Loucy (cell line): ENCODE measurements at regions not wholly inside any gene's neighbourhood (a gene's known extent, or its start where the extent isn't known, plus 50 kb on each side); places are given as distances from the start of the nearest gene placed in this dataset.
"Not testable (repeated sequence)": the region's sequence is repeated elsewhere in the genome, so short reads cannot be mapped to it uniquely, and the experiment has no call there.

ENCODE experiments used
- H2AFZ ChIP-seq: fragments of 200-600 bp; sonication (generic); 2 replicates; pipeline ENCODE4 v1.6.0; 2016; ENCODE audit warnings: antibody characterized with exemption, mild to moderate bottlenecking, low read length, moderate library complexity
- H3F3A ChIP-seq: fragments of 200-600 bp; 2 replicates; pipeline ENCODE4 v1.6.0; 2016; ENCODE audit warnings: antibody characterized with exemption, low read depth, mild to moderate bottlenecking
- H3K27me3 ChIP-seq: fragments of 200-600 bp; sonication (generic); 2 replicates; pipeline ENCODE4 v1.6.1; 2014; ENCODE audit warnings: low read length, mild to moderate bottlenecking; ENCODE audit not compliant: insufficient read depth, poor library complexity, severe bottlenecking
- H3K36me3 ChIP-seq: fragments of 200-600 bp; sonication (generic); 2 replicates; pipeline ENCODE4 v1.6.1; 2016; ENCODE audit warnings: low read length; ENCODE audit not compliant: insufficient read depth
- H3K4me1 ChIP-seq: fragments of 200-600 bp; sonication (generic); 2 replicates; pipeline ENCODE4 v1.5.1; 2014; ENCODE audit warnings: low read length, mild to moderate bottlenecking; ENCODE audit not compliant: insufficient read depth, poor library complexity, severe bottlenecking
- H3K4me2 ChIP-seq: fragments of 200-600 bp; sonication (generic); 2 replicates; pipeline ENCODE4 v1.6.0; 2014; ENCODE audit warnings: antibody characterized with exemption, low read length, low read depth, mild to moderate bottlenecking; ENCODE audit not compliant: poor library complexity, severe bottlenecking
- H3K4me3 ChIP-seq: fragments of 200-600 bp; sonication (generic); 2 replicates; pipeline ENCODE4 v1.5.1; 2014; ENCODE audit warnings: low read length, mild to moderate bottlenecking, mixed read lengths; ENCODE audit not compliant: poor library complexity, severe bottlenecking
- H3K79me2 ChIP-seq: fragments of 200-600 bp; sonication (generic); 2 replicates; pipeline ENCODE4 v1.6.1; 2014; ENCODE audit warnings: low read length; ENCODE audit not compliant: insufficient read depth
- H3K9ac ChIP-seq: fragments of 200-600 bp; sonication (generic); 2 replicates; pipeline ENCODE4 v1.6.0; 2014; ENCODE audit warnings: mild to moderate bottlenecking, low read depth, low read length, moderate library complexity; ENCODE audit not compliant: poor library complexity, severe bottlenecking
- H3K9me2 ChIP-seq: fragments of 200-600 bp; sonication (generic); replicated peaks from 2 replicates; pipeline ENCODE4 v1.6.1; 2016; ENCODE audit warnings: low read depth, low read length, mixed read lengths
- H3K9me3 ChIP-seq: fragments of 200-600 bp; sonication (generic); 2 replicates; pipeline ENCODE4 v1.6.1; 2014; ENCODE audit warnings: mild to moderate bottlenecking, antibody characterized with exemption, low read length, low read depth; ENCODE audit not compliant: insufficient read depth
- H4K20me1 ChIP-seq: fragments of 200-600 bp; sonication (generic); 2 replicates; pipeline ENCODE4 v1.6.0; 2014; ENCODE audit warnings: antibody characterized with exemption, low read length, mild to moderate bottlenecking; ENCODE audit not compliant: insufficient read depth, poor library complexity, severe bottlenecking
- CTCF ChIP-seq: fragments of 200-600 bp; sonication (generic); conservative IDR thresholded peaks from 2 replicates; pipeline ENCODE4 v1.5.1; 2014; ENCODE audit warnings: mild to moderate bottlenecking, antibody characterized with exemption, low read length
- EZH2phosphoT487 ChIP-seq: fragments of 200-600 bp; IDR thresholded peaks from 2 replicates; pipeline ENCODE4 v1.6.1; 2018; ENCODE audit warnings: antibody characterized with exemption, mild to moderate bottlenecking, moderate library complexity, borderline replicate concordance

GRCh38 chr4:26252349-26253025 is 68.3 kb upstream of the RBPJ start:
- Histone ChIP-seq H3K4me2 (no peak overlapping the region), H4K20me1 (no peaks in the 10 kb centered on the region), H3K9ac (no peak overlapping the region), H3K9me2 (no peaks in the 10 kb centered on the region), H3K4me1 (no peaks in the 10 kb centered on the region), H3F3A (no peaks in the 10 kb centered on the region), H3K9me3 (no peaks in the 10 kb centered on the region), H3K79me2 (no peaks in the 10 kb centered on the region), H3K27me3 (no peaks in the 10 kb centered on the region), H3K36me3 (no peaks in the 10 kb centered on the region), H3K4me3 (no peak overlapping the region), H2AFZ (no peak overlapping the region)
- TF ChIP-seq CTCF (no peak), EZH2phosphoT487 (no peak)

GRCh38 chr4:26253968-26254367 is 66.8 kb upstream of the RBPJ start:
- Histone ChIP-seq H3K9ac (no peak overlapping the region), H4K20me1 (no peaks in the 10 kb centered on the region), H3K79me2 (no peaks in the 10 kb centered on the region), H3K9me2 (no peaks in the 10 kb centered on the region), H3K4me3 (no peak overlapping the region), H3F3A (no peaks in the 10 kb centered on the region), H3K4me2 (no peak overlapping the region), H3K27me3 (no peaks in the 10 kb centered on the region), H3K4me1 (no peaks in the 10 kb centered on the region), H3K9me3 (no peaks in the 10 kb centered on the region), H2AFZ (no peak overlapping the region), H3K36me3 (no peaks in the 10 kb centered on the region)
- TF ChIP-seq CTCF (no peak), EZH2phosphoT487 (no peak)

- no peak overlapping the region for H2AFZ ChIP-seq
- H3K4me3 ChIP-seq, result no peak overlapping the region
- H3K9me3 ChIP-seq, result no peaks in the 10 kb centered on the region
- no peaks in the 10 kb centered on the region for H3F3A ChIP-seq
- no peaks in the 10 kb centered on the region for H3K27me3 ChIP-seq
- no peaks in the 10 kb centered on the region for H3K9me2 ChIP-seq
- no peaks in the 10 kb centered on the region for H3K36me3 ChIP-seq
- TF ChIP-seq CTCF (no peak), EZH2phosphoT487 (no peak)
- H3K9ac ChIP-seq, result no peak overlapping the region
- H3K4me1 ChIP-seq, result no peaks in the 10 kb centered on the region
- no peaks in the 10 kb centered on the region for H4K20me1 ChIP-seq
- H3K79me2 ChIP-seq, result no peaks in the 10 kb centered on the region
- no peak overlapping the region for H3K4me2 ChIP-seq
These were observed 64.8 kb upstream of the RBPJ start for GRCh38 chr4:26255989-26256388.

- H3K4me1 ChIP-seq, H3K9me2 ChIP-seq, H3K4me2 ChIP-seq, H3K27me3 ChIP-seq, H3K9ac ChIP-seq, H3K79me2 ChIP-seq, H3K9me3 ChIP-seq, H3F3A ChIP-seq, H3K36me3 ChIP-seq, H4K20me1 ChIP-seq, H3K4me3 ChIP-seq, H2AFZ ChIP-seq: not testable (repeated sequence)
These were observed 63.4 kb upstream of the RBPJ start for GRCh38 chr4:26257444-26257843.
